AG09309 (cell line): ENCODE measurements at regions not wholly inside any gene's neighbourhood (a gene's known extent, or its start where the extent isn't known, plus 50 kb on each side); places are given as distances from the start of the nearest gene placed in this dataset.

Source experiments
- DNase-seq: peaks from one replicate; pipeline ENCODE4 v3.0.0-alpha.2; 2010; ENCODE audit warnings: low read depth
- H3K4me3 ChIP-seq: 2 replicates; pipeline ENCODE4 v1.5.1; 2011; ENCODE audit warnings: mild to moderate bottlenecking, low read depth, low read length, moderate library complexity; ENCODE audit not compliant: control insufficient read depth
- TF ChIP-seq, protein P1 (sequence below): IDR thresholded peaks from 2 replicates; pipeline ENCODE4 v1.5.1; 2011; ENCODE audit warnings: mild to moderate bottlenecking, low read depth, low read length, inconsistent platforms; ENCODE audit not compliant: insufficient read depth, control insufficient read depth; ENCODE audit errors: missing control alignments

- TF ChIP-seq, protein P1, sequence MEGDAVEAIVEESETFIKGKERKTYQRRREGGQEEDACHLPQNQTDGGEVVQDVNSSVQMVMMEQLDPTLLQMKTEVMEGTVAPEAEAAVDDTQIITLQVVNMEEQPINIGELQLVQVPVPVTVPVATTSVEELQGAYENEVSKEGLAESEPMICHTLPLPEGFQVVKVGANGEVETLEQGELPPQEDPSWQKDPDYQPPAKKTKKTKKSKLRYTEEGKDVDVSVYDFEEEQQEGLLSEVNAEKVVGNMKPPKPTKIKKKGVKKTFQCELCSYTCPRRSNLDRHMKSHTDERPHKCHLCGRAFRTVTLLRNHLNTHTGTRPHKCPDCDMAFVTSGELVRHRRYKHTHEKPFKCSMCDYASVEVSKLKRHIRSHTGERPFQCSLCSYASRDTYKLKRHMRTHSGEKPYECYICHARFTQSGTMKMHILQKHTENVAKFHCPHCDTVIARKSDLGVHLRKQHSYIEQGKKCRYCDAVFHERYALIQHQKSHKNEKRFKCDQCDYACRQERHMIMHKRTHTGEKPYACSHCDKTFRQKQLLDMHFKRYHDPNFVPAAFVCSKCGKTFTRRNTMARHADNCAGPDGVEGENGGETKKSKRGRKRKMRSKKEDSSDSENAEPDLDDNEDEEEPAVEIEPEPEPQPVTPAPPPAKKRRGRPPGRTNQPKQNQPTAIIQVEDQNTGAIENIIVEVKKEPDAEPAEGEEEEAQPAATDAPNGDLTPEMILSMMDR = no peak
- DNase-seq = no peak
- no peak overlapping the region for H3K4me3 ChIP-seq
Measured at GRCh38 chr3:182364723-182365650, 428.3 kb upstream of the ATP11B start.

DNA sequence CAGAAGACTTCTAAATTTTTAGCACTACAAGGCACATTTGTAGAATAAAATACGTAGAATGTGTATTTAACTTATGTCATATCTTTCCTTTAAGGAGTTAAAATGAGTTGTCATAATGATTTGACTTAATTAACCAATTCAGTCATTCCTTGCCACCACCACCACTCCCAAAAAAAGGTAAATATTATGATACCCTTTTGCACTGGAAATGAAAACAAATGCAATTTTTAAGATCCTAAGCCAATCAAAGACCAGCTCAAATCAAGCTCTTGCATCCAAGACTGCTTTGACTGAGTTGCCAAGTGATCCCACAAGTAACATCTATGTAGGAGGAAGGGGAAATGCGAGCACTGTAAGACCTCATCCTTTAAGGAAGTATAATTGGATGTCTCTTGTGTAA, 426.6 kb upstream of the ATP11B start:
- H3K4me3 ChIP-seq = no peak overlapping the region
- TF ChIP-seq, protein P1 = no peak
- no peak for DNase-seq

- DNase-seq = no peak
- H3K4me3 ChIP-seq = no peak overlapping the region
- TF ChIP-seq, protein P1 = no peak
Measured at GRCh38 chr3:182369861-182370260, 423.4 kb upstream of the ATP11B start.

DNA sequence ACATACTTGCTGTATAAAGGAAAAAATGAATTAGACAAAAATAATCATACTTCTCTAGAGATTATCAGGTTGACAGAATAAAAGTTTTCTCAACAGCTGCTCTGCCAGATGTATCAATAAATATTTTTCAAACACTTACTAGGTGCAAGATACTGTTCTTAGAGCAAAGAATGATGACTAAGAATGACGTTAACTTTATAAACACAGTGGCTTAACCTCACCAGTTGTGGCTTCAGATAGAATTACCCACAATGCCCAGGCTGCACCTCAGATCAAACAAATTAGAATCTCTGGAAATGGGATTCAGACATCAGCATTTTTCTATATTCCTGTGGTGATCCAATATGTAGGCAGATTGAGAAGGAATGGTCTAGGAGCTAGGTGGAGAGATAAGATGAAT, 422.4 kb upstream of the ATP11B start:
- no peak overlapping the region for H3K4me3 ChIP-seq
- TF ChIP-seq, protein P1 = no peak
- no peak for DNase-seq

DNA sequence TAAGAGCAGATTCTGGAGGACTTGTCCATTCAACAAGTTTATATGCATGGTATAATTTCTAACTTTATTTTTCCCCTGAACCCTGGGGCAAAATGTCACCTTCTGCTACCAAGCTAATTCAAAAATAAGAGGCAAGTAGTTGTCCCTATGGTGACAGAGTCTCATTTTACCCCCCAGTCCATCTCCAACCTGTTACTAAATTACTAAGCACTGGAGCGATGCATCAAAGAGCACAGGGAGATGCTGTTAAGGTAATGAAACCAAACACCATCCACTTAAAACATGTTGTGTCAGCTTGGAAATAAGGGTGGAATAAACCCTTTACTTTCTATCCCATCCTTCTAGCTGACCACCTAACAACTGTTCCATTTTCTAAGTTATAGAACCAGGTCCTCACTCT, 417.4 kb upstream of the ATP11B start:
- no peak for DNase-seq
- no peak overlapping the region for H3K4me3 ChIP-seq
- TF ChIP-seq, protein P1 = no peak

GRCh38 chr3:182382112-182382857, 411.0 kb upstream of the ATP11B start:
- H3K4me3 ChIP-seq = no peak overlapping the region
- no peak for DNase-seq
- TF ChIP-seq, protein P1 = no peak
